Heart left ventricle (tissue), 16 donors: ENCODE measurements at regions not wholly inside any gene's neighbourhood (a gene's known extent, or its start where the extent isn't known, plus 50 kb on each side); places are given as distances from the start of the nearest gene placed in this dataset.
A peak's percentile ranks its signal among the peaks of the same experiment; 100 is the strongest.
"Not testable (repeated sequence)": the region's sequence is repeated elsewhere in the genome, so short reads cannot be mapped to it uniquely, and the experiment has no call there.

ENCODE experiments used
- ATAC-seq, 4 donors: fragments of 200-7000 bp; cut with Tn5 transposase; one replicate each; pipeline ENCODE4 v1.9.1; 2020 to 2022; ENCODE audit warnings: moderate library complexity in 4 of 4, mild to moderate bottlenecking in 3 of 4, moderate number of reproducible peaks in 1 of 4
- DNase-seq, 5 donors: peaks; one replicate each; pipeline ENCODE4 v3.0.0-alpha.2; 2020
- H3K27ac ChIP-seq, 12 donors: fragments of 200-600 bp; sonication (generic) in 4 of 12; one replicate each; pipeline versions ENCODE4 v1.5.0 to v1.8.0; 2016 to 2022; ENCODE audit warnings: mild to moderate bottlenecking in 2 of 12
- H3K27me3 ChIP-seq, 9 donors: fragments of 200-600 bp; sonication (generic) in 2 of 9; one replicate each; pipeline versions ENCODE4 v1.5.1 to v1.8.0; 2016 to 2022; ENCODE audit warnings: mild to moderate bottlenecking in 3 of 9
- H3K36me3 ChIP-seq, 9 donors: fragments of 200-600 bp; sonication (generic) in 2 of 9; one replicate each; pipeline versions ENCODE4 v1.5.0 to v1.8.0; 2018 to 2022; ENCODE audit warnings: mild to moderate bottlenecking in 2 of 9
- H3K4me1 ChIP-seq, 12 donors: fragments of 200-600 bp; sonication (generic) in 4 of 12; one replicate each; pipeline versions ENCODE4 v1.5.0 to v1.8.0; 2016 to 2022; ENCODE audit warnings: mild to moderate bottlenecking in 3 of 12
- H3K4me3 ChIP-seq, 12 donors: fragments of 200-600 bp; sonication (generic) in 4 of 12; one replicate each; pipeline versions ENCODE4 v1.5.0 to v1.8.0; 2017 to 2022; ENCODE audit warnings: mild to moderate bottlenecking in 9 of 12, moderate library complexity in 4 of 12
- H3K9me3 ChIP-seq, 12 donors: fragments of 200-600 bp; sonication (generic) in 4 of 12; one replicate each; pipeline versions ENCODE4 v1.5.0 to v1.8.0; 2016 to 2022; ENCODE audit warnings: mild to moderate bottlenecking in 1 of 12
- POLR2A ChIP-seq, 2 donors: fragments of 450-650 bp; IDR thresholded peaks; one replicate each; pipeline ENCODE4 v1.6.1; 2017; ENCODE audit warnings: antibody characterized with exemption in 2 of 2, mild to moderate bottlenecking in 2 of 2, moderate library complexity in 2 of 2
- WGBS, 4 donors: extraction: QIAGEN DNeasy Blood & Tissue Kit in 2 of 4; methylation state at CpG; one replicate each; pipeline versions ENCODE4 v1.1.5 to v1.1.7; 2013 to 2018; 5-methylcytosine and 5-hydroxymethylcytosine counted together
- intact Hi-C, 10 donors: fragments of 100-400 bp; cut with DNase I; formaldehyde crosslinking; loops; one replicate each; pipeline versions ENCODE4 v1.11.1 to v1.14.2; 2022
- TF ChIP-seq, protein P1 (sequence below), 12 donors: fragments of 200-600 bp; sonication (generic) in 4 of 12; IDR thresholded peaks; one replicate each; pipeline versions ENCODE4 v1.5.0 to v1.8.0; 2018 to 2022; ENCODE audit warnings: antibody characterized with exemption in 12 of 12, mild to moderate bottlenecking in 5 of 12
- donor health status: ischemic (EF 13 %, LVEDD 7.1; RV severe dilation, severe dysfunction).
- donor health status: healthy with polysubstance abuse.
- donor health status: DM: no; HTN: yes; CAD: no.
- donor health status: DM: no; HTN: no; CAD: no.
- donor health status: ischemic (EF 25% LVEDD 6.9; RV normal size, moderate dysfunction).
- donor health status: ischemic (EF 25% LVEDD 5.7; RV mildly dilated, moderate dysfunction).
- donor health status: healthy.
- donor health status: DM: yes; HTN: yes; CAD: no.
- donor health status: ischemic (EF 35%, LVEDD 5.7; RV mildly dilated, moderate dysfunction).
- donor health status: nonischemic (EF 11% LVEDD 7.7; RV severe dilation, severe dysfunction).
- donor health status: DM: yes; HTN: yes; CAD: no.
- donor health status: PGD.
- donor health status: ischemic (EF 29% LVEDD 5.4; RV normal size, mild dysfunction).
- donor health status: nonischemic (EF 23%, LVEDD 6.1; RV moderate dilation, normal function).

GRCh38 chr6:44039191-44039719 is 88.0 kb downstream of the MRPL14 start:
- ATAC-seq (no peak), DNase-seq (no peak)
- no peak for TF ChIP-seq POLR2A (IDR thresholded peaks at IDR 0.05)
- TF ChIP-seq, protein P1, sequence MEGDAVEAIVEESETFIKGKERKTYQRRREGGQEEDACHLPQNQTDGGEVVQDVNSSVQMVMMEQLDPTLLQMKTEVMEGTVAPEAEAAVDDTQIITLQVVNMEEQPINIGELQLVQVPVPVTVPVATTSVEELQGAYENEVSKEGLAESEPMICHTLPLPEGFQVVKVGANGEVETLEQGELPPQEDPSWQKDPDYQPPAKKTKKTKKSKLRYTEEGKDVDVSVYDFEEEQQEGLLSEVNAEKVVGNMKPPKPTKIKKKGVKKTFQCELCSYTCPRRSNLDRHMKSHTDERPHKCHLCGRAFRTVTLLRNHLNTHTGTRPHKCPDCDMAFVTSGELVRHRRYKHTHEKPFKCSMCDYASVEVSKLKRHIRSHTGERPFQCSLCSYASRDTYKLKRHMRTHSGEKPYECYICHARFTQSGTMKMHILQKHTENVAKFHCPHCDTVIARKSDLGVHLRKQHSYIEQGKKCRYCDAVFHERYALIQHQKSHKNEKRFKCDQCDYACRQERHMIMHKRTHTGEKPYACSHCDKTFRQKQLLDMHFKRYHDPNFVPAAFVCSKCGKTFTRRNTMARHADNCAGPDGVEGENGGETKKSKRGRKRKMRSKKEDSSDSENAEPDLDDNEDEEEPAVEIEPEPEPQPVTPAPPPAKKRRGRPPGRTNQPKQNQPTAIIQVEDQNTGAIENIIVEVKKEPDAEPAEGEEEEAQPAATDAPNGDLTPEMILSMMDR (IDR thresholded peaks at IDR 0.05): no peak
- no peaks in the 10 kb centered on the region for H3K27me3 ChIP-seq
- no peak overlapping the region for H3K27ac ChIP-seq
- intact Hi-C loops: no loop called here
- H3K9me3 ChIP-seq: no peaks in the 10 kb centered on the region
- WGBS, 4 donors: 90 to 97% (median 96%) methylated on average over 5 to 6 of the region's 6 CpGs
- H3K4me1 ChIP-seq: peaks cover 0 to 55% (median 15%) of the 10 kb centered on the region in 12 donors
- H3K4me3 ChIP-seq: no peak overlapping the region
- no peaks in the 10 kb centered on the region for H3K36me3 ChIP-seq

GRCh38 chr6:44038543-44039065 is 88.6 kb downstream of the MRPL14 start:
- H3K9me3 ChIP-seq: no peaks in the 10 kb centered on the region
- no peak overlapping the region for H3K4me3 ChIP-seq
- H3K27ac ChIP-seq: no peak overlapping the region
- no peaks in the 10 kb centered on the region for H3K27me3 ChIP-seq
- intact Hi-C loops: no loop called here
- 64 to 93% (median 87%) methylated on average over 2 to 4 of the region's 4 CpGs for WGBS, 4 donors
- TF ChIP-seq, protein P1 (IDR thresholded peaks at IDR 0.05): no peak
- TF ChIP-seq POLR2A (IDR thresholded peaks at IDR 0.05): no peak
- DNase-seq (peak in 1 of 5 donors; percentile 2), ATAC-seq (no peak)
- peaks cover 0 to 51% (median 15%) of the 10 kb centered on the region in 12 donors for H3K4me1 ChIP-seq
- no peaks in the 10 kb centered on the region for H3K36me3 ChIP-seq

DNA sequence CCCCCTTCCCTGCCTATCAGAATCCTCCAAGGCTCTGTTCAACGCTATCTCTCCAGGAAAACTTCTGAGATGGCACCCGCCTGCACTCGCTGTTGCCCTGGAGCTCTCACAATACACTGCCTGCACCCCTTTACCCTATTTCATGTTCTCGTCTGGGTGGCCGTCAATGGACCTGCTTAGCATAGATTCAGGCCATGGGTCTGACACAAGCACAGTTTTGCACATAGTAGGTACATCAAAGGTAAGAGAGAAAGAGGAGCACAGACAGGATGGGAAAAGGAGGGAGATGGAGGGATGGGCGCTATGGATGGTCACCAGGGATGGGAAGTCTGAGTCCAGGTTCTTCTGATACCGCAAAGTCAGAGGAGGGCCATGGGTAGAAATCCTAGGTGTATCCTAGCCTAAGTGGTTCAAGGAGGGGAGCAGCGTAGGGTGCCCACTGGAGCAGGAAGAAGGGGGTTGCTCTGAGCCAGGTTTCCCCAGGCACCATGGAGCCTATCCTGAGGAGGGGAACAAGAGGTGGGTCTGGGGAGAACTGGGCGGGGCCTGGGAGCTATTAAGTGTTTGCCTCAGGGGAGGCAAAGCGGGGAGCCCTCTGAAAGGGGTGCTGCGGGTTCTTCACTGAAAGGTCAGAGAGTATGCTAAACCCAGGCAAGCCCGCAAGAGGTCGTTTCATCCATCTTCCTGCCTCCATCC is 89.3 kb downstream of the MRPL14 start:
- Histone ChIP-seq H3K4me3 (no peak overlapping the region), H3K9me3 (no peaks in the 10 kb centered on the region), H3K27ac (no peak overlapping the region), H3K4me1 (peaks cover 0 to 45% (median 8%) of the 10 kb centered on the region in 12 donors), H3K36me3 (no peaks in the 10 kb centered on the region), H3K27me3 (no peaks in the 10 kb centered on the region)
- WGBS, 4 donors: 90 to 95% (median 94%) methylated on average over 13 of the region's 13 CpGs
- ATAC-seq (no peak), DNase-seq (peak in 1 of 5 donors; percentile 1)
- intact Hi-C loops: no loop called here
- TF ChIP-seq, protein P1 (IDR thresholded peaks at IDR 0.05): no peak
- TF ChIP-seq POLR2A (IDR thresholded peaks at IDR 0.05): no peak

GRCh38 chr6:44037276-44037675 is 90.0 kb downstream of the MRPL14 start:
- H3K4me3 ChIP-seq, H3K27me3 ChIP-seq, intact Hi-C loops, H3K9me3 ChIP-seq, H3K27ac ChIP-seq, ATAC-seq, H3K36me3 ChIP-seq, DNase-seq: not testable (repeated sequence)
- 96 to 97% (median 96%) methylated on average over 9 of the region's 9 CpGs for WGBS, 4 donors
- H3K4me1 ChIP-seq: peaks cover 0 to 39% (median 3%) of the 10 kb centered on the region in 12 donors
